Adipocyte (in vitro differentiated cells): ENCODE measurements at regions not wholly inside any gene's neighbourhood (a gene's known extent, or its start where the extent isn't known, plus 50 kb on each side); places are given as distances from the start of the nearest gene placed in this dataset.
A peak's percentile ranks its signal among the peaks of the same experiment; 100 is the strongest.
"Not testable (repeated sequence)": the region's sequence is repeated elsewhere in the genome, so short reads cannot be mapped to it uniquely, and the experiment has no call there.

Source experiments
- DNase-seq: peaks from one replicate; pipeline ENCODE4 v3.0.0-alpha.2; 2015; ENCODE audit warnings: low read depth
- H3K27me3 ChIP-seq: replicated peaks from 2 replicates; pipeline ENCODE4 v1.7.0; 2013; ENCODE audit warnings: mild to moderate bottlenecking, low read length, moderate library complexity; ENCODE audit not compliant: control insufficient read depth, insufficient read depth
- H3K36me3 ChIP-seq: 2 replicates; pipeline ENCODE4 v1.7.0; 2013; ENCODE audit warnings: low read length, mild to moderate bottlenecking, moderate library complexity; ENCODE audit not compliant: control insufficient read depth, insufficient read depth, severe bottlenecking
- H3K4me1 ChIP-seq: 2 replicates; pipeline ENCODE4 v1.7.0; 2013; ENCODE audit warnings: mild to moderate bottlenecking, low read length, moderate library complexity; ENCODE audit not compliant: control insufficient read depth, insufficient read depth
- H3K4me3 ChIP-seq: 2 replicates; pipeline ENCODE4 v1.7.0; 2013; ENCODE audit warnings: mild to moderate bottlenecking, low read length, moderate library complexity
- H3K9ac ChIP-seq: 2 replicates; pipeline ENCODE4 v1.7.0; 2013; ENCODE audit warnings: mild to moderate bottlenecking, low read length, moderate library complexity
- H3K9me3 ChIP-seq: 2 replicates; pipeline ENCODE4 v1.7.0; 2013; ENCODE audit warnings: mild to moderate bottlenecking, low read length, moderate library complexity; ENCODE audit not compliant: control insufficient read depth

GRCh38 chr2:187684174-187684573, 129.9 kb upstream of the TFPI start:
- DNase-seq = peak; percentile 17
- H3K36me3 ChIP-seq = no peaks in the 10 kb centered on the region
- no peaks in the 10 kb centered on the region for H3K27me3 ChIP-seq
- no peak overlapping the region for H3K4me3 ChIP-seq
- no peaks in the 10 kb centered on the region for H3K9me3 ChIP-seq
- no peak overlapping the region for H3K9ac ChIP-seq
- H3K4me1 ChIP-seq = peaks cover under 1% of the 10 kb centered on the region

DNA sequence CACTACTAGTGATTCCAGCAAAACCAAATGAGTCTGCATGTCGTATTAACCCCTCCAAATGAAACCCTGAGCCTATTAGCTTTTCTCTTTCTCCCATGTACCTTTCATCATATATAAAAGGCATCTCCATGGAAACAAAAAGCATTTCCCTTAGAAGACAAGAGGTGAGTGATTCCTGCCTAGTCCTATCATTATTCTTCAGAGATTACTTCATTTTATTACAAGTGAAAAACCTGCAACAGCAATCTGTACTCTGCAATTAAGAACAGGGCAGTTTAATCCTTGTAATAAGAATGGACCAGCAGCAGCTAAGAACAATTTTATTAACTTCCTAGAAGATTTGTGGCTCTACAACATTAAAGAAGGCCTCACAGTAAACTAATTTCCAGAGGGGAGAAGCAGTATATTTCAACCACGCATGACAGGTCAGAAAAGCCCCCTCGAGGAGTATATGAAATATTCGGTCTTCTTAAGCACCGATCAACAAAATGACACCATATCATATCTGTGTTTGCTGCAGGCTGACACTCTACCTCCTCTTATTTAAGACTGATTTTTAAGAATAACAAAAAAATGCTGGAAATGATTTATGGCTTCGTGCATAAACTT, 132.3 kb upstream of the TFPI start:
- no peak overlapping the region for H3K4me3 ChIP-seq
- DNase-seq = no peak
- H3K9me3 ChIP-seq = no peaks in the 10 kb centered on the region
- no peaks in the 10 kb centered on the region for H3K27me3 ChIP-seq
- H3K9ac ChIP-seq = no peak overlapping the region
- H3K4me1 ChIP-seq = peaks cover 4% of the 10 kb centered on the region
- H3K36me3 ChIP-seq = no peaks in the 10 kb centered on the region

DNA sequence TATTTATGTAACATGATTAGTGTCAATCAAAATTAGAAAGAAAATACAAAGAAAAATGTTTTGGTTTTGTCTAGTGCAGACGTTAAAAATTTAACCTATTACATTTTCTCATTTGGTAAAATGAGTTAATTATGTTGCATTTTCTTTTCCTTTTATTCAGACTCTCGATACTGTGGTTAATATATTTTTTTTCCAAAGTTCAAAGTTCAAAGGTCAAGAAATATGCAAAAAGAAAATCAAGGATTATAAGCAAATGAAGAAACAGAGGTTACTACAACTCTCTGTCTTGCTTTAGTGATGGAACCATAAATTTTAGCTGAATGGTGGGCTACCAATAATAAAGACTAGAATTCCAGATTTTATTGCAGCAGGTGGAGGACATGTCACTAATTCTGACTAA, 133.3 kb upstream of the TFPI start:
- no peak for DNase-seq
- H3K4me1 ChIP-seq = peaks cover 4% of the 10 kb centered on the region
- H3K9ac ChIP-seq = no peak overlapping the region
- H3K4me3 ChIP-seq = no peak overlapping the region
- no peaks in the 10 kb centered on the region for H3K9me3 ChIP-seq
- H3K27me3 ChIP-seq = no peaks in the 10 kb centered on the region
- no peaks in the 10 kb centered on the region for H3K36me3 ChIP-seq

DNA sequence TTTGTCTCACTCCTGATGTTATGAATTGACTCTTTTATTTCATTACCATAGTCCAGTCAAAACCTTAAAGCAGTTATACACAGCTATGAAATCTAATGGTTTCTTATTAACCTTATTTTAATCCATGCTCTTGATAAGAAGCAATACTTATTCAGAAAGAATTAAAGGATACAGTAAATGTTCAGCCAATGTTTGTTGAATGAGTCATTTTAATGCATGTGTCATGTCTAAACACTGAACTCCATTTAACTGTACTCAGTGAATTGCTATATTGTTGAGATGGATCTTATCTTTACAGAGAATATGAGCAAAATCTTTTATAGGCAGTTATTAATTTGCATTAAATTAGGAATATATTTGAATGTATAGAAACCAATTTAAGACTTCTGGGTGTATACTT, 135.1 kb upstream of the TFPI start:
- Histone ChIP-seq H3K36me3 (no peaks in the 10 kb centered on the region), H3K4me1 (peaks cover 4% of the 10 kb centered on the region), H3K9ac (no peak overlapping the region), H3K9me3 (no peaks in the 10 kb centered on the region), H3K4me3 (no peak overlapping the region), H3K27me3 (no peaks in the 10 kb centered on the region)
- peak; percentile 44 for DNase-seq

DNA sequence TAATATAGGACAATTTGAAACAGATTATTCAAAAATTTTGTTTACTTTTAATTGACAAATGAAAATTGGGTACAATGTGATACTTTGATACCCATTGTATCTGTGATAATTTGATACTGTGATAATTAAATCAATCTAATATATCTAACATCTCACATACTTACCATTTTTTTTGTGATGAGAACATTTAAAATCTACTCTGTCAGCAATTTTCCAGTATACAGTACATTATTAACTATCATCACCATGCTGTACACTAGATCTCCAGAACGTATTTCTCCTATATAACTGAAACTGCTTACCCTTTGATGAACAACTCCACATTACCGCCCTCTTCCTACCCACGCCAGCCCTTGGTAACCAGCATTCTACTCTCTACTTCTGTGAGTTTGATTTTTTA, 139.7 kb upstream of the TFPI start:
- no peaks in the 10 kb centered on the region for H3K9me3 ChIP-seq
- H3K27me3 ChIP-seq = no peaks in the 10 kb centered on the region
- H3K4me3 ChIP-seq = no peak overlapping the region
- H3K36me3 ChIP-seq = no peaks in the 10 kb centered on the region
- H3K4me1 ChIP-seq = peaks cover 4% of the 10 kb centered on the region
- DNase-seq = no peak
- H3K9ac ChIP-seq = no peak overlapping the region

GRCh38 chr2:187696644-187697043, 142.4 kb upstream of the TFPI start:
- not testable (repeated sequence) for H3K4me1 ChIP-seq, H3K4me3 ChIP-seq, H3K27me3 ChIP-seq, H3K36me3 ChIP-seq, DNase-seq, H3K9me3 ChIP-seq, H3K9ac ChIP-seq

DNA sequence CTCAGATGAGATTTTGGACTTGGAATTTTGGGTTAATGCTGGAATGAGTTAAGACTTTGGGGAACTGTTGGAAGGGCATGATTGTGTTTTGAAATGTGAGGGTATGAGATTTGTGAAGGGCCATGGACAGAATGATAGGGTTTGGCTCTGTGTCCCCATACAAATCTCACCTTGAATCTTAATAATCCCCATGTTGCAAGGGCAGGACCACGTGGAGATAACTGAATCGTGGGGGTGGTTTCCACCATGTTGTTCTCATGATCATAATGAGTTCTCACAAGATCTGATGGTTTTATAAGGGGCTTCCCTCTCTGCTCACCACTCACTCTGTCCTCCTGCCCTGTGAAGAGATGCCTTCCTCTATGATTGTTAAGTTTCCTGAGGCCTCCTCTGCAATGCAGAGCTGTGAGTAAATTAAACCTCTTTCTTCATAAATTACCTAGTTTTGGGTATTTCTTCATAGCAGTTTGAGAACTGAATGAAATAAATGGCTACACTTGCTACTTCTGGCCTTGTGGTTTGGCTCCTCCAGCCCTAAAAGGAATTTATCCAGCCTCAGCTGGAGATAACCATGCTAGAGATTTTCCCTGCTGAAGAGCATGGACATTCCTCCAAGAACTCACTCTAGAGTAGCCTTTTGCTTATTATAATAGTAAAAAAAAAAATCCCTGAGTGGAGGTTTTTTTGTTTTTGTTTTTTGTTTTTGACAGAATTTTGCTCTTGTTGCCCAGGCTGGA, 144.3 kb upstream of the TFPI start:
- DNase-seq = peak; percentile 45
- H3K4me3 ChIP-seq = no peak overlapping the region
- H3K27me3 ChIP-seq = no peaks in the 10 kb centered on the region

GRCh38 chr2:187702157-187702556, 147.9 kb upstream of the TFPI start:
- Histone ChIP-seq H3K36me3 (no peaks in the 10 kb centered on the region), H3K27me3 (no peaks in the 10 kb centered on the region), H3K4me3 (no peak overlapping the region), H3K9me3 (no peaks in the 10 kb centered on the region), H3K4me1 (no peaks in the 10 kb centered on the region), H3K9ac (no peak overlapping the region)
- DNase-seq = no peak

More for the DNA sequence above, 144.3 kb upstream of the TFPI start:
- Histone ChIP-seq H3K9me3 (no peaks in the 10 kb centered on the region), H3K4me1 (no peaks in the 10 kb centered on the region), H3K36me3 (no peaks in the 10 kb centered on the region), H3K9ac (no peak overlapping the region)

DNA sequence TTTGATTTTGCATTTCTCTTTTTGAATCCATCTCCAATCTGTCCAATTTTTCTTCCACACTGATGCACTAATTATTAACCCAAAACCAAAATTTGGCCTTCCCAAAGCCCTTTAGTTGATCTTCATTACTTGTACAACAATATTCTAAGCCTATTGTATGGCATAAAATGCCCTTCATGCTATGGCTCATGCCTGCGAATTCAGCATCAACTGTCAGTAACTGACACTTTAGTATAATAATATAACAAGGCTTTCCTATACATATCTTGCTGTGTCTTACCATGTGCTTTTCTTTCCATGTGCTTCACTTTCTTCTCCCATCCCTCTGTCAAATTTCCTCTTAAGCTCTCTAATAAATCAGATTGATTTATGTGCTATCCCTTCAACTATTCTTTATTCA, 154.0 kb upstream of the TFPI start:
- Histone ChIP-seq H3K4me3 (no peak overlapping the region), H3K36me3 (no peaks in the 10 kb centered on the region), H3K4me1 (no peaks in the 10 kb centered on the region), H3K9me3 (no peaks in the 10 kb centered on the region), H3K27me3 (no peaks in the 10 kb centered on the region), H3K9ac (no peak overlapping the region)
- DNase-seq = no peak

DNA sequence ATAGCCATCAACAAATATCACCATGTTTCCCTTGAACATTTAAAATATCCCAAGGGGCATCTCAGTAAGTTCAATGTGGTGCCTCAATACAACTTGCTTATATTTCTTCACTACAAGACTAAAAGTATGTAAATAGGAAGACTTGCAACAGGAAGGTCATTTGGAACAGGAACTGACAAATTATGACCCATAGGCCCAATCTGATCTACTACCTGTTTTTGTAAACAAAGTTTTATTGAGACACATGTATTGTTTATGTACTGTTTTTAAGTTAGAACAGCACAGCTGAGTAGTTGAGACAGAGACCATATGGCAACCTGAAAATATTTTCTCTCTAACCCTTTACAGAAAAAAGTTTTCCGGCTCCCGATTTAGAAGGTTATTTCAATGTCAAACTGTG, 154.8 kb upstream of the TFPI start:
- no peaks in the 10 kb centered on the region for H3K27me3 ChIP-seq
- H3K36me3 ChIP-seq = no peaks in the 10 kb centered on the region
- H3K9me3 ChIP-seq = no peaks in the 10 kb centered on the region

GRCh38 chr2:187710791-187711521, 156.7 kb upstream of the TFPI start:
- H3K9me3 ChIP-seq = no peaks in the 10 kb centered on the region
- H3K9ac ChIP-seq = no peak overlapping the region
- DNase-seq = no peak
- H3K4me1 ChIP-seq = no peaks in the 10 kb centered on the region
- no peaks in the 10 kb centered on the region for H3K27me3 ChIP-seq
- H3K36me3 ChIP-seq = no peaks in the 10 kb centered on the region
- H3K4me3 ChIP-seq = no peak overlapping the region

More for the DNA sequence above, 154.8 kb upstream of the TFPI start:
- H3K9ac ChIP-seq = no peak overlapping the region
- no peak for DNase-seq
- no peak overlapping the region for H3K4me3 ChIP-seq
- no peaks in the 10 kb centered on the region for H3K4me1 ChIP-seq
